ENCODE measurements at regions not wholly inside any gene's neighbourhood (a gene's known extent, or its start where the extent isn't known, plus 50 kb on each side); places are given as distances from the start of the nearest gene placed in this dataset.
"Not testable (repeated sequence)": the region's sequence is repeated elsewhere in the genome, so short reads cannot be mapped to it uniquely, and the experiment has no call there.

DNA sequence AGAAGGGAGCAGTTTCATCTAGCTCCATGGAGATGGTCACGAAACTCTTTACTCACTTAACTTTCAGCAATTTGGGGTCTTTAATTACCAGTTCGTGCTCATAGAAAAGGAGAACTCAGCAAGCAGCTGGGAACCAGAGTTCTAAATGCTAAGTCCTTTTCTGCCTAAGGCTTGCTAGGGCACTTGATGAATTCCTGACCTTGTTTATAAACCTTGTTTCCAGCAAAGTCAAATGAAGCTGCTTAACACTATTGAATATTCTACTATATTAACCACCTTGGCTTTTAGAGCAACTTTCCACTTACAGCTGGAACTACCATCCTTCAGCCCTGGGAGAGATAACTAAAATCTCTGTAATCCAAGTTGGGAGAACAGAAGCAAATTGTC lies 79.5 kb upstream of the TSC22D2 start:
- no peak overlapping the region for H3K4me3 ChIP-seq
- H3K36me3 ChIP-seq = no peaks in the 10 kb centered on the region
- TF ChIP-seq, protein P1, sequence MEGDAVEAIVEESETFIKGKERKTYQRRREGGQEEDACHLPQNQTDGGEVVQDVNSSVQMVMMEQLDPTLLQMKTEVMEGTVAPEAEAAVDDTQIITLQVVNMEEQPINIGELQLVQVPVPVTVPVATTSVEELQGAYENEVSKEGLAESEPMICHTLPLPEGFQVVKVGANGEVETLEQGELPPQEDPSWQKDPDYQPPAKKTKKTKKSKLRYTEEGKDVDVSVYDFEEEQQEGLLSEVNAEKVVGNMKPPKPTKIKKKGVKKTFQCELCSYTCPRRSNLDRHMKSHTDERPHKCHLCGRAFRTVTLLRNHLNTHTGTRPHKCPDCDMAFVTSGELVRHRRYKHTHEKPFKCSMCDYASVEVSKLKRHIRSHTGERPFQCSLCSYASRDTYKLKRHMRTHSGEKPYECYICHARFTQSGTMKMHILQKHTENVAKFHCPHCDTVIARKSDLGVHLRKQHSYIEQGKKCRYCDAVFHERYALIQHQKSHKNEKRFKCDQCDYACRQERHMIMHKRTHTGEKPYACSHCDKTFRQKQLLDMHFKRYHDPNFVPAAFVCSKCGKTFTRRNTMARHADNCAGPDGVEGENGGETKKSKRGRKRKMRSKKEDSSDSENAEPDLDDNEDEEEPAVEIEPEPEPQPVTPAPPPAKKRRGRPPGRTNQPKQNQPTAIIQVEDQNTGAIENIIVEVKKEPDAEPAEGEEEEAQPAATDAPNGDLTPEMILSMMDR (IDR thresholded peaks at IDR 0.05) = no peak
- TF ChIP-seq POLR2AphosphoS5 (IDR thresholded peaks at IDR 0.05; ENCODE audit: insufficient read depth in 1 of 2, low read depth in 1 of 2) (no peak), POLR2A (IDR thresholded peaks at IDR 0.05) (no peak)
- H3K27ac ChIP-seq = no peak overlapping the region
- H3K9me3 ChIP-seq = no peaks in the 10 kb centered on the region
- H3K4me1 ChIP-seq = no peaks in the 10 kb centered on the region
- intact Hi-C loops (cut with DNase I) = no loop called here
- DNase-seq (ENCODE audit: extremely low spot score in 2 of 2) = no peak
- no peaks in the 10 kb centered on the region for H3K27me3 ChIP-seq

DNA sequence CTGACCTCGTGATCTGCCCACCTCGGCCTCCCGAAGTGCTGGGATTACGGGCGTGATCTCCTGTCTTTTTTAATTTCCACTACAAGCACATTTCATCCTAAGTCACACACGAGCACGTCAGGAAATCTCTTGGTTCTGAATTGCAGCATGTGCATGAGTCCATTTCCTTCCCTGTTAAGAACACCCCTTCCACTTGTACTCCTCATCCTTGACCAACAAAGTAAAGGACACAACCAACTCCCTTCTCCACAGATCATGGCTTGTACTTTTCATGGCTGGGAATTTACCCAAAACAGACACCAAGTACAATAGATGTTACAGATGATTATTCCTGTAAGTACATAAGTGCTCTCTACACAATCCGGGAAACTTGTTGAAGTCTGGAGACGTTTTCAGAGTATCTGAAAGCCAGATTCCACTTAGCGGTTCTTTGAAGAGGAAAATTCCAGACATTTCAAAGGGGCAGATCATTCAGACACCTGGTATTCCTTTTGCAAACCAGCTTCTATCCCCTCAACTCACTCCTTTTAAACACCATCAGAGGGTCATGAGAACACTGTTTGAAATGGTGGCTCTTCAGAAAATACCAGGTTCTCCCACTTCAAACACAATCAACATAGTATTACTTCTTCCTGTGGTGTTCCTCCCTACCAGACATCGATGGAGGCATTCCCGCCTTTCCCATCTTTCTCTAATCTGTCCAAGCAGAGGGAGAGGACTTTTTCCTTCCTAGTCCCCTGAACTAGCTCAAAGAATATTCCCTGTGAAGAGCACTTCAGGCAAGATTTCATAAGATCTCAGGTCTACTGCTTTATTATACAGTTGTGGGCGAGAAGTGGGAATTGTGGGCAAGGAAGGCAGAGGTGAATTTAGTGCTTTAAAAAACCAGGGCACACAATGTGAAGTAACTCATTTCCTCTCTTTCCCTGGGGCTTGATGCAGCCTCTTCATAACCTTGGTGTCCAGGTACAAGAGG lies 80.1 kb upstream of the TSC22D2 start:
- Histone ChIP-seq H3K27me3 (no peaks in the 10 kb centered on the region), H3K27ac (no peak overlapping the region), H3K4me1 (no peaks in the 10 kb centered on the region), H3K4me3 (no peak overlapping the region), H3K36me3 (no peaks in the 10 kb centered on the region), H3K9me3 (no peaks in the 10 kb centered on the region)
- TF ChIP-seq, protein P1 (IDR thresholded peaks at IDR 0.05) = no peak
- TF ChIP-seq POLR2A (IDR thresholded peaks at IDR 0.05) (no peak), POLR2AphosphoS5 (IDR thresholded peaks at IDR 0.05; ENCODE audit: insufficient read depth in 1 of 2, low read depth in 1 of 2) (no peak)
- intact Hi-C loops (cut with DNase I) = no loop called here
- no peak for DNase-seq (ENCODE audit: extremely low spot score in 2 of 2)

DNA sequence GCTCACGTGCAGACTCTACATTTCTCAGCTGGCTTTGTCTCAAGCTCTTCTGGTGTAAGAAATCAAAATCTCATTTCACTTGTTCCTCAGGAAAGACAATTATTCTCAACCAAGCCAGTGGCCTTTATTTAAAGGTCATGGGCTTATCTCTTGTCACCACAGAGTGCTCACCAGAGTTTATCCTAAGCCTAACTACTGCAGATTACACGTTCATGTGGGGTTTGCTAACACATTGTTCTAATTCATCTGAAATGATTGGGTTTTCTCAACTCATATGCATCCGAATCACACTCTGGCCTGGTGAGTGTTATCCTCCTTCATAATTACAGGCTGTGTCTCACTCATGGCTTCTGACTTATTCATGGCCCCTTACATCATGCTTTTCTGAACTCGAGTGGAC lies 83.3 kb upstream of the TSC22D2 start:
- Histone ChIP-seq H3K27ac (no peak overlapping the region), H3K4me1 (no peaks in the 10 kb centered on the region), H3K36me3 (no peaks in the 10 kb centered on the region), H3K4me3 (no peak overlapping the region), H3K9me3 (no peaks in the 10 kb centered on the region), H3K27me3 (no peaks in the 10 kb centered on the region)
- no peak for DNase-seq (ENCODE audit: extremely low spot score in 2 of 2)
- TF ChIP-seq POLR2A (IDR thresholded peaks at IDR 0.05) (no peak), POLR2AphosphoS5 (IDR thresholded peaks at IDR 0.05; ENCODE audit: insufficient read depth in 1 of 2, low read depth in 1 of 2) (no peak)
- TF ChIP-seq, protein P1 (IDR thresholded peaks at IDR 0.05) = no peak
- intact Hi-C loops (cut with DNase I) = no loop called here

DNA sequence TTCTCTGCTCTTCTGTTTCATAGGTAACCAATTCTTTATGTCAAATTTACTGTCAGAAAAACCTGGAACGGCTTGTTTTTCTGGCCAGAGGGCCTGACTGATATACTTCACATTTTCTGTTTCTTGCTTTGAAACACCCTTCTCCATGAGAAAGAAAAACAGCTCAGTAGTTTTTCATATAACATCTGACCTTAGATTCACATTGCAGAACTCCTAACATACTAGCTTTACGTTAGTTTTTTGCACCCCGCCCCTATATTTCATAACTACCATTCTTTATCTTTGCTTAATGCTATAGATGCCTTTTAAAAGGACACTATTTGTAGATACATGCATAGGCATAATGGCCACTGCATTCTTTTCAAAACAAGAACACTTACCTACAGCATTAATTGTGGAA lies 83.9 kb upstream of the TSC22D2 start:
- Histone ChIP-seq H3K4me1 (no peaks in the 10 kb centered on the region), H3K9me3 (no peaks in the 10 kb centered on the region), H3K36me3 (no peaks in the 10 kb centered on the region), H3K27ac (no peak overlapping the region), H3K27me3 (no peaks in the 10 kb centered on the region), H3K4me3 (no peak overlapping the region)
- intact Hi-C loops (cut with DNase I) = no loop called here
- TF ChIP-seq, protein P1 (IDR thresholded peaks at IDR 0.05) = no peak
- TF ChIP-seq POLR2A (IDR thresholded peaks at IDR 0.05) (no peak), POLR2AphosphoS5 (IDR thresholded peaks at IDR 0.05; ENCODE audit: insufficient read depth in 1 of 2, low read depth in 1 of 2) (no peak)
- no peak for DNase-seq (ENCODE audit: extremely low spot score in 2 of 2)

DNA sequence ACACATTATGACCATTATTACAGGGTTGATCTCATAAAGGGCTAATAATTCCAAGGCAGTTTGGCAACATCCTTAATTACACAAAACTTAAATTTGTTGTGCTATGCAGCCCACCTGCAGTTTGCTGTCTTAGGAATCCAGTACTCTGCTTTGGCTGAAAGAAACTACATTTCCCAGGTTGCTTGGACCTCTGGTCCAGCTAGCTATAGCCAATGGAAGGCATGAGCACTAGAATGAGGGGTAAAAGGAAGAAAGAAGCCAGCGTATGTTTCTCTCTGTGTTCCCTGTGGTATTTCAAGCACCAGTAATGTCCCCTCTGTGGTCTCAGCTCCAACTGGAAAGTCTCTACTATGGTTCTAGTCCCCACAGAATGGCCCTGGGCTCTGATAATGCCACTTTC lies 84.3 kb upstream of the TSC22D2 start:
- H3K4me1 ChIP-seq = no peaks in the 10 kb centered on the region
- H3K27ac ChIP-seq = no peak overlapping the region
- H3K4me3 ChIP-seq = no peak overlapping the region
- no peaks in the 10 kb centered on the region for H3K27me3 ChIP-seq
- no peak for TF ChIP-seq POLR2AphosphoS5 (IDR thresholded peaks at IDR 0.05; ENCODE audit: insufficient read depth in 1 of 2, low read depth in 1 of 2)
- TF ChIP-seq, protein P1 (IDR thresholded peaks at IDR 0.05) = no peak
- no peak for TF ChIP-seq POLR2A (IDR thresholded peaks at IDR 0.05)
- no peaks in the 10 kb centered on the region for H3K9me3 ChIP-seq
- intact Hi-C loops (cut with DNase I) = no loop called here
- H3K36me3 ChIP-seq = no peaks in the 10 kb centered on the region
- no peak for DNase-seq (ENCODE audit: extremely low spot score in 2 of 2)

DNA sequence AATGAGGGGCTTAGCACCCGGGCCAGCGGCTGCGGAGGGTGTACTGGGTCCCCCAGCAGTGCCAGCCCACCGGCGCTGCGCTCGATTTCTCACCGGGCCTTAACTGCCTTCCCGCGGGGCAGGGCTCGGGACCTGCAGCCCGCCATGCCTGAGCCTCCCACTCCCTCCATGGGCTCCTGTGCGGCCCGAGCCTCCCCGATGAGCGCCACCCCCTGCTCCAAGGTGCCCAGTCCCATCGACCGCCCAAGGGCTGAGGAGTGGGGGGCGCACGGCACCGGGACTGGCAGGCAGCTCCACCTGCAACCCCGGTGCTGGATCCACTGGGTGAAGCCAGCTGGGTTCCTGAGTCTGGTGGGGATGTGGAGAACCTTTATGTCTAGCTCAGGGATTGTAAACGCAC lies 85.0 kb upstream of the TSC22D2 start:
- H3K36me3 ChIP-seq; H3K9me3 ChIP-seq; H3K4me1 ChIP-seq; intact Hi-C loops (cut with DNase I); H3K27ac ChIP-seq; DNase-seq (ENCODE audit: extremely low spot score in 2 of 2); H3K27me3 ChIP-seq; H3K4me3 ChIP-seq: not testable (repeated sequence)

DNA sequence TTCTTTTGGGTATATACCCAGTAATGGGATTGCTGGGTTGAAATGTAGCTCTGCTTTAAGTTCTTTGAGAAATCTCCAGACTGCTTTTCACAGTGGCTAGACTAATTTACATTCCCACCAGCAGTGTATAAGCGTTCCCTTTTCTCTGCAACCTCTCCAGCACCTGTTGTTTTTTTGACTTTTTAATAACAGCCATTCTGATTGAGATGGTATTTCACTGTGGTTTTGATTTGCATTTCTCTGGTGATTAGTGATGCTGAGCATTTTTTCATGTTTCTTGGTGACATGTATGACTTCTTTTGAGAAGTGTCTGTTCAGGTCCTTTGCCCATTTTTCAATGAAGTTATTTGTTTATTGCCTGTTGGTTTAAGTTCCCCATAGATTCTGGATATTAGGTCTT lies 87.1 kb upstream of the TSC22D2 start:
- H3K36me3 ChIP-seq; H3K27me3 ChIP-seq; DNase-seq (ENCODE audit: extremely low spot score in 2 of 2); H3K4me1 ChIP-seq; H3K27ac ChIP-seq; H3K9me3 ChIP-seq; H3K4me3 ChIP-seq; intact Hi-C loops (cut with DNase I): not testable (repeated sequence)
